HuH-7.5 (cell line): ENCODE measurements at regions not wholly inside any gene's neighbourhood (a gene's known extent, or its start where the extent isn't known, plus 50 kb on each side); places are given as distances from the start of the nearest gene placed in this dataset.

Experiments used
- DNase-seq: peaks from one replicate; pipeline ENCODE4 v3.0.0; 2011; ENCODE audit warnings: low spot score

GRCh38 chr20:60131375-60131774 lies 173.2 kb downstream of the CDH26 start:
- no peak for DNase-seq

- no peak for DNase-seq
Observed at GRCh38 chr20:60132162-60132826, 174.1 kb downstream of the CDH26 start.

DNA sequence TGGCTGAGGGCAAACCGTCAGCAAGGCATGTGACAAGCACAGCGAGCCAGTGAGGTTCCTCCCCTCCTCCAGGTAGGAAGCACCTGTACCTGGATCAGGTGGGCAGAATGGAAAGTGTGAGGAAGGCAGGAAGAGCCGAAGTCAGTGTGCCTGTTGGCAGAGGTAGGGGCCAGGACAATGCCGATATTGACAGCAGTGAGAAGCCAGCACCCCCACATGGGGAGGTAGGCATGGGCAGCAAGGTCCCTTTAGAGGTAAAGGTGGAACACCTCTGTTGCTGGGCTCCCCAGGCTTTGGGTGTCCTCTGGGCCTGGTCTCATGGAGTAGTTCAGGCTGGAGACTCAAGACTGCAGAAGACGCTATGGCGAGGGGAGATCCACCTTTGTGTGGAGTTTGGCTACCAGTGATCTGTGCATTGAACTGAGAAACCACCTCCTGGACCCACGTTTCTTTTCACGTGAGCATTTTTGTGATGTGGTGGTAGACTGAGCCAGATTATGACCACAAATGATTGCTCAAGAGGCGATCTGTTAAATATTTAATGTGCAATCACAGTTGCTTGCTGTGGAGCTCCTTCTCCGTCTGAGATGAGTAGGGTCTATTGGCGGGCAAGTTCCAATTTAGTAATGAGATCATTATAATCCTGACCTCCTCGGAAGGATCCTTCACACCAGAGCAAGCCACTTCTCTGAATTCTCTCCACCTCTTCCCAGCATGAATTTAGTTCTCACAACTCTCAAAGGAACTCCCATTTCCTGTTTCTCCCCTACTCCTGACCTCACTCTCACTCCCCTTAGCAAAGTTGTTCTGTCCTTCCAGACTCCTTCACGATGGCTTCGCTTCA lies 174.8 kb downstream of the CDH26 start:
- DNase-seq: no peak

DNA sequence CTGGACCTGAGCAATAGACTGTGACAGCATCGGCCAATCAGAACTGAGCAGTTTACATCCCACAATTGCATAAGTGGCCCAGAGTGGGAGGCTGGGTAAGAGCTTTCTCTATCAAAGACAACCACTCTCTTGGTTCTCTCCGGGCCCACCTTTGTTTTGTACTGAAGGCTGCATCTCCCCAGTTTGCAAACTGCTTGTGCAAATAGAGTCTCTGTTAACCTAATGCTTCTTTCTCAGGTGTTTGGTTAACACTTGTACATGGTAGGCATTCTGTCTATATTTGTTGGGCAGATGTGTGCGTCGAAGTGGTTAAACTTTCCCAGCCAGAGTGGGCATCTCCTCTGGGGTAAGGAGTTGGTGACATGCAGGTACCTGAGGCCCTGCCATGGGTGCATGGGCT lies 177.1 kb downstream of the CDH26 start:
- DNase-seq: no peak

GRCh38 chr20:60136645-60137401 lies 178.6 kb downstream of the CDH26 start:
- DNase-seq: no peak

- peak; percentile 30 for DNase-seq
Observed at GRCh38 chr20:60137657-60138245, 179.5 kb downstream of the CDH26 start.

- DNase-seq: no peak
Observed at GRCh38 chr20:60138256-60139220, 180.3 kb downstream of the CDH26 start.

DNA sequence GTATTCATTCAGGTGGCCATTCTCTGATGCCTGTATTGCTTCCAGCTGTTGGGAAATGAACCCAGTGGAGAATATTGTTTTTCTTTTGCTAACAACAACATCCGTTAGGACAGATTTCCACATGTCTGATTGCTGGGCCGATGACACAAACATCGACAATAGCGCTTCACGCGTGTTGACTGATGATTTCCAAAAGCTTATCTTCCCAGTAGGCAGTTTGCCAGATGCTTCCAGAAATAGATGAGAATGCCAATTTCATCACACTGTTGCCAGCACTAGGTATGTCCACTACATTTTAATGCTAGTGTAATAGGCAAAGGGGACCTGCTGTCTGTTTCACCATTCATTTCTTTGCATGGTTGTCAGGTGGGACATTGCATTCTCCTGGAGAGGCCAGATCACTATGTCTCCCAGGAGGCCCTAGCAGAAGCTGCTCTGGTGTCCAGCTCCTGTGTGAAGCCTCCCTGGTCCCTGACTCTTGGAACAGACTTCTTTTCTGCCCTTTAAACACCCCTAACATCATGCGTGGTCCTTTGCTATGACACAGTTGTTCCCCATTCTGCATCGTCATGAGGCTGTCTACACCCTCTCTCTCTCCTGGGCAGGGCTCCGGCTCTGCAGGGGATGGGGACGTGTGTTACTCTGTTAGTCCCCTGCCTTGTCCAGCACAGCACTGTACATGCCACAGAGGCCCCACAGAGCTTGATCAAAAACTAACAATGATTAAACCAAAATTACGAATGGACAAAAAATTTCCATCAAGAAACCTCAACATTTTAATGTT lies 181.6 kb downstream of the CDH26 start:
- no peak for DNase-seq

DNA sequence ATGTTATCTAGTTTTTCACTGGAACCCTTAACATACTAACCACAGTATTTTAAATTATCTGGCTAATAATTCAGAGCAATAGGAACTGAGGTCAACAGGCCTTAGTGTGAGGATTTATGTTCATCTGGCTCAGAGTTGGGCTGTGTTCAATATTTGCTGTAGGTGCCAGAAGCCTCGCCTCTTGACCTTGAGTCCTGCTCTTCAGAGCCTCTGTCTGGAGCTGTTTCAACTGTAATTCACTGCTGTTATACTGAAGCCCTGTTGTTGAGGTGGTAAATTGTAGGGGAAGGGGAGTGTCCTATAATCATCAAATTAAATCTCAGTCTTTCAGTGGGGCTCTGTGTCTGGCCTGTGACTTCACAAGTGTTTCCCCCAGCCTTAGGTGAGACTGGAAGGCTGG lies 184.4 kb downstream of the CDH26 start:
- DNase-seq: no peak

DNA sequence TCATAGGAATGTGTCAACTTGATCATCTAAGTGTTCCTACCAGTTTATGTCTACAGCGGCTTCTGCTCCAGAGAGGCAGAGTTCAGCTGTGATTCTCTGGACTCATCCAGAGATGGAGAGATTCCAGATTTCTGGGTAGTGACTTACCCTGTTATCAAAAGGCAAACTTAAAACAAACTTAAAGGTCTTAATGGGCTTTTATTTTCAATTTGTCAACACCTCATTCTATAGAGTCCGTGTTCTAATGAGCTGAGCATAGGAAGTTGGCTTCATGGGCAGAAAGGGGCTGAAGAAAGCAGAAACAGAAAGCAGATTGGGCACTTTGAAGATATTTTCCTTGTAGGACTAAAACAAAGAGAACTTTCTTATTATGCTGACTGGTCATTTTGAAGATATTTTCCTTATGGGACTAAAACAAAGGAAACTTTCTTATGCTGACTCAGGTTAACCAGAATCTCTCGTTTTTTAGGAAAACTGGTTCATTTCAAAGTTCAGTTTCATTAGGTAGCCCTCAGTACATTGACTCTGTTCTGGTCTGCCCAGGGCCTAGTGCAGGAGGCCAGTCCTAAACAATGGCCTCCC lies 185.1 kb downstream of the CDH26 start:
- DNase-seq: no peak

GRCh38 chr20:60144404-60144803 lies 186.2 kb downstream of the CDH26 start:
- DNase-seq: no peak

GRCh38 chr20:60144974-60145527 lies 186.8 kb downstream of the CDH26 start:
- DNase-seq: no peak

GRCh38 chr20:60147004-60147403 lies 188.8 kb downstream of the CDH26 start:
- no peak for DNase-seq

- DNase-seq: no peak
Observed at GRCh38 chr20:60148885-60149284, 190.7 kb downstream of the CDH26 start.

DNA sequence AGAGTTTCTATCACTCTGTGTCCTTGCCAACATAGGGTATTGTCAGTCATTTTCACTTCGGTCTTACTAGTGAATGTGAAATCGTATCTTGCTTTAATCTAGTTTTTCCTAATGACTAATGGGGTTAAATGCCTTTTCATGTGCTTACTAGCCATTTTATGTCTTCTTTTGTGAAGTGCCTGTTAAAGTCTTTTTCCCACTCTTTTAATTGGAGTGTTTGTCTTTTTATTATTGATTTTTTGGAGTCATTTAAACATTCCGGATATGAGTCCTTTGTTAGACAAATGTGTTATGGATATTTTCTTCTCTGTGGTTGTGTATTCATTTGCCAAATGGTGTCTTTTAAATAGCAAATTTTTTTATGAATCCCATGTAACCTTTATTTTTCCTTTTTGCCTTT lies 194.6 kb downstream of the CDH26 start:
- no peak for DNase-seq

DNA sequence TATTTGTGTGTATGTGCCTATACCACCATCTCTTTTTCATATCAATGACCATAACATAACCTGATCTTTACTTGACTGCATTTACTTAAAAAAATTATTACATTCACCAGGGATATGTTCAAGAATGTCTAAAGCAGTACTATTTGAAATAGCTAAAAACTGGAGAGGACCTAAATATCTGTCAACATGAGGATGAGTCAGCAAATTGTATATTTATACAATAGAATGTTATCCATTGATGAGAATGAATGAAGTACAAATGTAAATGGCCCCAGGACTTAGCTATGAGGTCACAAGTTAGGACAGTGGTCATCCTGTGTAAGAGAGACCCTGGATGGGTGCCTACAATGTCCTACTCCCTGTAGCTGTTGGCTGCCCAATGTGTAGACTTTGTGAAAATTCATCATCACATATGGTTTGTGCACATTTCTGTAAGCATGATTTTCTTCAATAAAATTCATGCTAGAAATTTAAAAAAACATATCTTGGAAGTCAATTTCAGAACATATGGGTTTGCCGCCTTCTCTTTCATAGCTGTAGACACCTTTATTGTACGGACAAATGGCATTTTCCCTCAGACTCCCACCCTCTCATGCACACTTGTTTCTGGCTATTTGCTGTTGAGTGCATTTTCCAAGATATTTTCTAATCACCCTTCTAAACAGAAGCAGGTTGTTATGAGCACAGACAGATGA lies 202.4 kb downstream of the CDH26 start:
- no peak for DNase-seq

- no peak for DNase-seq
Observed at GRCh38 chr20:60167812-60168211, 209.6 kb downstream of the CDH26 start.

DNA sequence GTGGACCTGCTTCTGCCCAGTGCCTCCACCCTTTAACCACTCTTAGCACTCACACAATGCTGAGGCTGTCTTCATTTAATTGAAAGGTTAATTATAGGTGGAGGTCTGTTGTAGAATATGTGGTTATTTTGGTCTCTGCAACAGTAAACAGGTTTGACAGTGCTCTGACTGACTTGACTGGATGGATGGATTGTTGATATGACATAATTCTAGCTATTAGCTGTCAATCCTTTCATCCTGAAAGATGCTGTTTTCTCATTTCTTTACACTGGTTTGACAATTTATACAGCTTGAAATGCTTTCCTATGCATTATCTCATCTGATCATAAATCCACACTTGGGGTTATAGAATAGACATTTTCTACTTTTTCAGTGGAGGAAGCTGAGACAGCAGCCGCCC lies 210.7 kb downstream of the CDH26 start:
- no peak for DNase-seq

- no peak for DNase-seq
Observed at GRCh38 chr20:60170116-60170515, 211.9 kb downstream of the CDH26 start.
